ENCODE measurements at regions not wholly inside any gene's neighbourhood (a gene's known extent, or its start where the extent isn't known, plus 50 kb on each side); places are given as distances from the start of the nearest gene placed in this dataset.

DNA sequence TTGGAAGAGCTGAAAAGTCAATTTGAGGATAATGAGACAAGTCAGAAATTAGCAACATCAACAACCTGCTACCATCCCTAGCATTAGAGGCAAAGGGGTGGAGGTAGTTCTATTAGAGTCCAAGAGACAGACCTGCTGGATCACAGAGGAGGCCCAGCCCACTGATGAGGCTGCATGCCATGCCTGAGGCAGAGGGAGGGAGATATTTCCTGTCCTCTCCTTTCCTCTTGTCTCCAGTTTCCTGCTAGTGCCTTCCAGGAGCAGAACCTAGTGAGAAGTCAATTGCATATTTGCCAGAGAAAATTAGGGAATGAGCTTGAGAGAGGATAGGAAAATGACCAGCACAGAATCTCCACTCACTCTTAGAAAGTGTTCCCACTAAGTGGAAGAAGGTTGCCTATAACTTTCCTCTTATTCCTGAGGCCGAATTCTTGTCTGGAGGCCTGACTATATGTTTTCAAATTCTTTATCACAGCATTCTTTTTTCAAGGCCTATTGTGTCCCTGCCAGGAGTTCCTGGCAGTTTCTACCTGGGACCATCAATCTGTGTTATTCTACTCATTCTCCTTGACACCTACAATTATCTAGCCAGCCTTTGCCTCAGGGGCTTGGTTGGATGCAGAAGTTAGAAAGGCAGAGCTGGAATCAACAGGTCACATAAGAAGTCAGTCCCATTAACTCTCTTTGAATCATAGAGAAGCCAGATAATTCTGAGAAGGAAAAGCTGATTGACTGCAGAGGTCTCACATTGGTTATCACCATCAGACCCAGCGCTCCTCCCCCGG is 121.9 kb downstream of the EMP1 start:
- DNase-seq (ENCODE audit: extremely low read depth, low read depth), result no peak

DNA sequence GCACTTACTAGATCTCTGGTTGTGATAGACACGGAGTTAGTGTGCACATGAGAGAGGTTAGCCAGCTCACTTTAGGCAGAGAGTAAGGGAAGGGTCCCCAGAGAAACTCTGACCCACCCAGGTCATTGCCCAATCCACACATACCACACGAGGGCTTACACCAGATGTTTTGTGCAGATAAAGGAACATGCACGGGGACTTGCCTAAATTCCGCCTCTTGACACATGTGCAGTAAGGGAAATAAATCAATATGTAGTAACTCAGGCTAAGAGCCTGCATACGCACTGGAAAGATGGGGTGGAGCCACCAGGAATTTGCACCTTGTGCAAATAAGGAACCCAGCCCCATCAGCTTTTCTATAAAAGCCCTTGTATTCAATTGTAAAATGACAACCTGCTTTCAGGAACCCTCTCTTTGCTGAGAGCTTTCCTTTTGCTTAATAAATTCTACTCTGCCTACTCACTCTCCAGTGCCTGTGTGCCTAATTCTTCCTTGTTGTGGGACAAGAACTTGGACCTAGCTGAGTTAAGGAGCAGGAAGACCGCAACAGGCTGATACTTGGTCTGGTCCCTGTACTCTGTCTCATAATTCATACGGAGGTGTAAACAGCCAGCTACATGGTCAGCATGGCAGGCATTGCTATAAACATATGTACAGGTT is 120.2 kb downstream of the EMP1 start:
- DNase-seq (ENCODE audit: extremely low read depth, low read depth), result no peak

DNA sequence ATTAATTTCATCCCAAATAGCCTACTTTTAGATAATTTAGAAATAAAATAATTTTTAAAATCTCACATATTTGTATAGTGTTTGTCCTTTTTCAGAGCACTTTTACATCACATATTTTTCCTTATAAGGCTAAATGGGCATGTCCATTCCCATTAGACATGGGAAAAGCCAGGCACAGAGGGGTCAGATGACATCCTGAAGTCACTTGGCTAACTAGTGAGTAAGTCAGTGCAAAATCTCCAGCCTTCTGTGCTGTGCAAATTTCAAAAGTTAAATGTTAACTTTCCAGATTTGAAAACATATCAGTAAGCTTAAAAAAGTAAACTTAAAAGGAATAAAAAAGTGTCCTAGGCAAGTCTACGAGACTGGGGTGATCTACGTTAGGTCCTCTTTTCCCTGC is 117.4 kb downstream of the EMP1 start:
- no peak for DNase-seq (ENCODE audit: extremely low read depth, low read depth)

DNA sequence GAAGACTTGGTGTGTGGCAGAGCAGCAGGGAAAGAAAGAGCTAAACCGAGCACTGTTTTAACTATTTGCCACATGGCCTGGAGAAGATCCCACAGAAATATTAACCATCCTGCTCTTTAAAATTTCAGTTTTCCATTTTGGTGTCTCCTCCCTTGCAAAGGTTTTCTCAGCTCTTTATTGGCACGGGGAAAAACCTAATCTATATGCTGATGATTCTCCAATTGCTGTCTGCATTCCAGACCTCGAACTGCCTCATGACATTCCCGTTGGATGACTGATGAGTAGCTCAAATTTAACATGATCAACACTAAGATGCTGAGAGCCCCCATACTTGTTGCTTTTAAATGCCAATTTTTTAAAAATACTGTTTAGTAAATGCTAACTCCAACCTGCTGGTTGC is 115.0 kb downstream of the EMP1 start:
- DNase-seq (ENCODE audit: extremely low read depth, low read depth), result no peak

DNA sequence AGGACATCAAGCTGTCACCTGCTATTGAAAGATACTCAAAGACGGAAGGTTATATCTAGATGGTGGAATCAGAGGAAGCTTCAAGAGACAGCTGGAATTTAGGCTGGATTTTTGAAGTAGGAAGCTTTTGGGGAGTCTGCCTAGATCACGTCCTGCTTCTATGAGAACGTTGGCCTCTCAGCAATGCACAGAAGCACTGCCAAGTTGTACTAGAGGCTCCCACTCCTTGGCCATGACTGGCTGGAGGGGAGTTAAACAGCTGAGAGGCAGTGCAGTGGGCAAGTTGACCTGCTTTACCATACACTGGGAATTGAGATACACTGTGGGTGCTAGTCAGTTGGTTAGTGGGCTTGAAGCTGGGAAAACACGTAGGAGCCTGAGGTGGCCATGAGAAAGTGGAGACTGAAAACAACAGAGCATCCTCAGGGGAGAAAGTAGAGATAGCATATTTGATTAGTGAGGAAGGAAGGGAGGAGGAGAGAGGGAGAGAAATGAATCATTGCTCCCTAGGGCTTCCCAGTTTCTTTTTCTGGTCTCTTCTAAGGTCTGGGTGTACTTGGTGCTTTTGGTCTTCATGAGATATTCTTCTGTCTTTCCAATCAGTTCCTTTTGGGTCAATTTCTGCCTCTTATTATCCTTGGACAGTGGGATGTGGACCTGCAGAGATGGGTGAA is 110.8 kb downstream of the EMP1 start:
- DNase-seq (ENCODE audit: extremely low read depth, low read depth), result no peak

DNA sequence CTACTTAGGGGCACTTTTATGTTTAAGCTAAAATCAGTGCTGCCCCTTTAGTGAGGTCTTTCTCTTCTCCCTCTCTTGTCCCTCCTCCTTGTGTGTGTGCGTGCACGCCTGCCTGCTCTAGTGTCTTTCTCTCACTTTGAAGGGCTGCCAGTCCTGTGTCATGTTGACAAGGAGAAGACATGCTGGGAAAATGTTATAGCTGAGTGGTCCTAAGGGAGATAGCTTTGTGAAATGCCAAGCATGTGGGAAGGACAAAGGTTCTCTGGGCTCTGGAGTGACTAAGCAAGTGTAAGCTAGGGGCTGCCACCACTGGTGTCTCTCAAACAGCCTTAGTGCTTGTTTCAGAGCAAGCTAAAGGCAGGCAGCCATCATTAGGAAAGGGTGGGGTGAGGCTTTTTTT is 108.4 kb downstream of the EMP1 start:
- no peak for DNase-seq (ENCODE audit: extremely low read depth, low read depth)

DNA sequence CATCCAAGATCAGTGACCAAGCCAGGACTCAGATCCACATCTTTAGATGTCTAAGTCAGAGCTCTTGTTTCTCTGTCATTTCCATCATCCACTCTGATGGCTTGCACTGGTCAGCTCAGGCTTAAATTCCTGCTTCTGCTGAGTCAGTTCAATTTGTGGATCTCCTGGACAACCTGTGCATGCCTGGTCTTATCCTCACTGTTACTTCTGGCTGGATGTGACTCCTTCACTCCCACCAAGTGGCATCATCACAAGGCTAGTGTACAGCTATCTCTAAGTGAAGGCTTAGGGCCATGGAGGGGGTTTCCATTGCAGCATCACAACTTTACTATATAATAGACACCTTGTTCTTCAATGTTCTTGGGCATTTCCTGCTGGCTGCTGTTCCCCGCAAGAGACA is 102.9 kb downstream of the EMP1 start:
- no peak for DNase-seq (ENCODE audit: extremely low read depth, low read depth)

DNA sequence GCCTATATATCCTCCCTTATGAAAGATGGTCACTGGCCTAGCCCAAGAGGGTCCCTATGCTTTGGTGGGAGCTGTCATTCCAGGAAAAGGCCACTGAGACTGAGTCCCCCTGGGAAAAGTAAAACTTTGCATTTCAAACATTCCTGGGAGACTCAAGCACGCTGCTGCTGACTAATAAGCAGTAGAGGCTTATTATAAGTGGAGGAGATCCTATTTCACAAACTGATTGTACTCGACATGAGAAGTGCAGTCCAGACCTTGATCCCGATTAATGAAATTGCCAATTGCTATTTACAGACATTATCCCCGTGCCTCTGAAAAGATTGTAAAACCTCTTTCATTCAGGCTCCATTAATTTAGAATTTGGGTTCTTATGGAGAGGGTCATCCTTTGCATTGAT is 96.6 kb downstream of the EMP1 start:
- DNase-seq (ENCODE audit: extremely low read depth, low read depth), result no peak

DNA sequence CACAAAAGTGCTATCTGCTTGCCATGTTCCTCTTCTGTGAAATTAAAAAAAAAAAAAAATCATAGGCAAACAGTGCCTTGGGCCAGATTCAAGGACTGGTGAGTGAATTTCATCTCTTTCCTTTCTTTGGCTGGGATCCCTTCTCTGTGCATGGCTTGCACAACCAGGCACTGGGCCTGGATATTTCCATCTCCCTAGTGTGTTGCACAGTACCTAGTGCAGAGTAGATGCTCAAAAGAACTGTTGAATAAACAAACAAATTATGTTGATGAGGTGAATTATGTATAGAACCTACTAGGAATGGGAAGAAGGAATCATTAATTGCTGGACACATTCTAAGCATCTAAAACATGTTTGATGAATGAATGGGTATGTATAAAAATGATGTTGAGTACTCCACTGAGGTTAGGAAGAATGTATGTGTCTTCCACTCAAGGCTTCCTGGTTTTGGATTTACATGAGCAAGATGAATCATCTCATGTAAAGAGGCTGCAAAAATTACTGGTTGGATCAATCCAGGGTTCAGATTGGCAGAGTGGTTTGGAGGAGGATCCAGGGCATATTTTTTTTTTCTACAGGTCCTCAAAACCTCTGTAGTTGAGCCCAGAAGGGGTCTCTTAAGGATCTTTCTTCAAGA is 93.2 kb downstream of the EMP1 start:
- DNase-seq (ENCODE audit: extremely low read depth, low read depth), result no peak

DNA sequence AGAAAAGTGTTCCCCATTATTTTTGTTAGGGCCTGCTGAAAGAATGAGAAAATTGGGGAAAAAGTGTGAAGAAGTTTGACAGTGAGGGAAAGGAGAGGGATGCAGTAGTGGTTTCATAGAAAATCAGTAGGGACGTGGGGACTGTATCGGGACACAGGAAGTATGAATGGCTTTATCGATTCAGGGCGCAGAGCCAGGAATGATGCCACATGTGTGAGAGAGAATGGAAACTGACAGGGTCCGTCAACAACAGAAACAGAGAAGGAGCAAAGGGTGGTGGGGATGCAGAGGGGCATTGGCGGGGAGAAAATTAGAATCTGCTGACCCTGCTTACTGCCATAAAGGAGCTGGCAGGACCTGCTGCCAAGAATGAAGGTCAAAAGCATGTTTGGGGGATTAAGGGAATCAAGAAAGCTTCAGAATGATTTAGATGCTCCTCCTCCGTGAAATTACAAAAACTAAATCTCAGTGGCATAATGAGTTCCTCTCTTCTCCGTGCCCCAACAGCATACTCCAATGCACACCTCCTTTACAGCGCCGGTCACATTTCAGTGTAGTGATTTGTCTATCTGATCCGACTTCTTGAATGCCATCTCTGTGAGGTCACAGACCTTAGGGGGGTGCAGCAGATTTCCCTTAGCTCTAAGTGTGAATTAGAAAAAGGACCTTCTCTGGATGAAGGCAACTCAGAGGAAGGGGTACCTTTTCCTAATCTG is 92.6 kb downstream of the EMP1 start:
- DNase-seq (ENCODE audit: extremely low read depth, low read depth), result no peak

DNA sequence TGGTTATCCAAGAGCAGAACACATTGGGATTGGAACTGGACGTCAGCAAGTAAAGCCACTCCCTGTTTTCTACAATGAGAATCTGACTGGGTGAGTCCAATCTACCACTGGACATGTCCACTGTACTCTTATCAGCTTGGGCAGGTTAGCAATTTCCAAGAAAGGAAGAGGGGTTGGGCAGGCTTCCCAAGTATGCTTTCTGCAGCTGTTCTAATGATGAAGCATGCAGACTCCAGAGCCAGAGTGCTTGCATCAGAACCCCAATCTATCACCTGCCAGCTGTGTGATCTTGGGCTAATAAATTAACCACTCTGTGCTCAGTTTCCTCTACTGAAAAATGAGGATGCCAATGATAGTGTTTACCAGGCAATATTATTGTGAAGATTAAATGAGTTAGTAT is 92.0 kb downstream of the EMP1 start:
- DNase-seq (ENCODE audit: extremely low read depth, low read depth), result no peak

DNA sequence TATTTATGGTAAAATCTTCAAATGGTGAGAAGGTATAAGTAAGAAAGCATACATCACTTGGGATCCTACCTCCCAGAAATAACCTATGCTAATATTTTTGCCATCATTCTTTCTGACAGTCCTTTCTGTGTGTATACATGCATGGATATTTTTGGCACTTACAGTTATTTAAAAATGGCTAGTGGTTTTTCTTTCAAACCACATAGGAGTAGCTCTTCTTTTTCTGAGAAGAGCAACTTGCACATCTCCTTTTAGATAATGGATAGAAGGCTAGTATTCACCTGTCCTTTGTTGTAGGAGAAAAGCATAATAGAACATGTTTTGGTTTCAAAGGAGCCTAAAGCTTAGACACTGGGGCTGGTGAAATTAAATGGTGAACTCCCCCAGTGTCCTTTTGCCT is 87.3 kb downstream of the EMP1 start:
- no peak for DNase-seq (ENCODE audit: extremely low read depth, low read depth)

DNA sequence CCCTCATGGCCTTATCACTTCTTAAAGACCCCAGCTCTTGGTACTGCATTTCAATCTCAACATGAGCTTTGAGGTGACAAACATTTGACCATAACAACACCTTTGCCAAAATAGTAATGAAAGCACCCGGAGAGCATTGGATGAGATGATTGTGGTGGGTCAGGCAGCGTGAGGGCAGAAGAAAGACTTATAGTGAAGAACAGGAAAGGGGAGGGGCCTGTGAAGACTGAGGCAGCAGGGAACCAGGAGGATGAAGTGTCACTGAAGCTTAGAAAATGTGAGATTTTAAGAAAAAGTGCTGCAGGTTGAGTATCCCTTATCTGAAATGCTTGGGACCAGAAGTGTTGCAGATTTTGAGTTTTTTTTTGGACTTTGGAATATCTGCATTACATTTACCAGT is 86.3 kb downstream of the EMP1 start:
- DNase-seq (ENCODE audit: extremely low read depth, low read depth), result no peak

DNA sequence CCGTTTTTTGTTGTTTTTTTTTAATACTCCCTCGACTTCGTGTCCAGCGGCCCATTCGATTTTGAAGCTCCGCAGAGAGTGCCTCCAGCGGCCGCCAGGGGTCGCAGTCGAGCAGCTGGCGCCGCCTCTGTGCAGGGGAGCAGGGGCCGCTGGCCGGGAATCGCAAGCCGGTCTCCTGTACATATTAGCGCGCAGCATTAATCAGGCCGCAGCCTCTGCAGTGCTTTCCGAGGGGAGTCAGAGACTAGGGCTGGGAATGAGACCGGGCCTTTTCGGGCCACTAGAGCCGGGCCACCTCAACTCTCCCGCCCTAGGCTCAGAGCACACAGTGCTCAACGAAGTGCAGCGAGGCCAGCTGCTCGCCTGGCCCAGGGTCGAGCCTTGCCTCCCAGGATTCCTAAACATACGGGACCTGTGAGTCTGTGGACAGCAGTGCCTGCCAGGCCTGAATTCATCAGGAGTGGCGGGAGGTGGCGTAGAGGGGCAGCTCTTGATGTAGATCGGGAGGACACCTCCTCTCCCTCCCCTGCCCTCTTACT is 81.8 kb downstream of the EMP1 start:
- peak; percentile 36 for DNase-seq (ENCODE audit: extremely low read depth, low read depth)

DNA sequence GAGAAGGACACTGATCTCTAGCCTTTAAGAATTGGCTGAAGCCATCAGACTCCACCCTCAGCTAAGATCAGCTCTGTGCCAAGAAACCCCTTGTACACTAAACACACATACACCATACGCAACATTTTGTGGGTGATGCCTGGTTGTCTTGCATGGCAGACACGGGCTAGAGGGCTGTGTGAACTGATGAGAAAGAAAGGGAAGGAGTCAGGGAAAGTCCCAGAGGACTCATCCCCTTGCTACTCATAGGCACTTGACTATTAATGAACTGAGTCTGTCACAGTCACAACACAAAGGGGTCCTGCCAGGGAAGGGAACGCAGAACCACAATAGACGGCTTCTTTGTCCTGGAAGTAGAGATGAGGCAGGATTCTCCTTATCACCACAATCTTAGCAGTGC is 80.8 kb downstream of the EMP1 start:
- DNase-seq (ENCODE audit: extremely low read depth, low read depth), result no peak

DNA sequence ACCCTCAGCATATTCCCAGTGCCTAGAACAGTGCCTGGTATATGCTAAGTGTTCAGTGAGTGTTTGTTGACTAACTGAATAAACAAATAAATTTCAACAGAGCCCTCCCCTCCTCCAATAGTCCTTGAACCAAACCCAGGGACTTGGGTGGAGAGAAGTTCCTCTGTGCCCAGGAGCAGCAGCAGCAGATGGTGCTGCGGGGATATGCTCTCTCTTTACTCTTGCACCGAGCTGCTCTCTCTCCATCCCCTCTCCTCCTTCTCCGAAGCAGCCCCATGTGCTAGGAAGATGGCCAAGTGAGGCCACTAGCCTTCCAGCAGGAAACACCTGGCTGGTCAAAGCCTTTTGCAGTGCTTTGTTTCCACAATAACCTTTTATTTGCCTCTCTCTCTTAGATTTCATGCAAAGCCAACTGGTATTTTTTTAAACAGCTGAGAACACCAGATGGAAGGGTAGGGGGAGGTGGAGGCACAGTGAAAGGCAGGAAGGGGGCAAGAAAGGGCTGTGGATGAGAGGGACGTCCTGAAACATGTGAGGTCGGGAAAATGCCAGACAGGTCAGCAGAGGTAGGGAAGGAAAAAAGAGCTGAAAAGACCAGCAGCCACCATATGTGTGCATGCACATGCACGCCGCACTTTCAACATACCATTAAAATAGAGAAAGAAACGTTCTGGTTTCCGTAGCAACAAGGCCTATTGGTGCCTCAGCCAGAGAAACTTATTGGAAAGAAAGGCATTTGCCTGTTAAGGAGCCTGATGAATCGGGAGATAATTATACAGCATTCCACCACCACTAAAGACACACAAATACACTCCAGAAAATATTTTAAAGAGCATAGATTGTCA is 78.9 kb downstream of the EMP1 start:
- DNase-seq (ENCODE audit: extremely low read depth, low read depth), result no peak

DNA sequence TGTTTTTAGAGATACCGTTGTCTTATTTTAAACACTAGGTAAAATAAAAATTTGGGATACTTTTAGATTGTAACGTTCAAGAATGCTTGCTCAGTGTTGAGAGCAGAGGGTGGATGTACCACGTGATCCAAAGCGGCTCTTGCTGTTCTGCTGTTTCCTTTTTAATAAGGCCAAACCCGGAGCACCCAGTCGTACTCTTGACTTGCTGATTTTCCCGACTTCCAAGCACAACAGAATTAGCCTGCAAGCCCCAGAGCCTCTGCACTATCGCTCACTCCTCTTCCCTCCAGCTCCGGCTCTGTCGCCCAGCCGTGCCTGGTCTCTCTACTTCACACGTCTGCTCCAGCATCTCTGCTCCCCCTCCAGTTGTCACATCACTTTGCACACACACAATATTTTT is 77.3 kb downstream of the EMP1 start:
- no peak for DNase-seq (ENCODE audit: extremely low read depth, low read depth)

DNA sequence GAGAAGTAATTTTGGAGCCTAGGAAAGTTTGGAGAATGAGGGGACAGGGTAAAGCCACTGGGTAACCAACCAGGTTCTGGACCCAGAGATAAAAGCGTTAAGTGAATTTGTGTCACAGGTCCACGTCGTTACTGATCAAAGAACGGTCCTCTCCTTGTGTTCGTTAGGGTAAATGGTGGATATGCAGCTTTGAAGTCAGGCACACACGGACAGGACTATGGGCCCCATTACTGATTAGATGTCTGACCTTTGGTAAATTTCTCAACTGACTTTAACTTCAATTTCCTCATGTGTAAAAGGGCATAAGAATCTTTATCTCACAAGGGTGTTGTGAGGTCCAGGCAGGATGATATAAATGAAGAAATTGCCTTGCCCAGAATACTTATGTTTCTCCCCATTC is 76.6 kb downstream of the EMP1 start:
- no peak for DNase-seq (ENCODE audit: extremely low read depth, low read depth)

DNA sequence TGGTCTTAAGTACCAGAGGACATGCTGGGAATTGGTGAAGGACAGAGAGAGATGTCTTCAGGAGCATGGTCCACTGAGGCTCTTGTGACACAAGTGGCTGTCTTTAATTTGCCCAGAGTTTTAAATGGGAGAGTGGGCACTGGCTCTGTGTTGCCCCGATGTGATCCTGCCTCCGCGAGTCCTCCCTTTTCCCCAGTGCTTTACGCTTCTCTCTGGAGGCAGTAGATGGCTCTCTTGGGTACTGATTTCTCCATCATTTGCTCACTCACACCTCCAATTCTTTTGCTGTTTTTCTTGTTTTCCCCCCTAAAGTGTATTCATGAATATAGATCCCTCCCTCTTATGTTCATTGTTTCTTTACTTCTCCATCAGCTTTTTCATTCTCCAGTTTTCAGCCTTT is 74.3 kb downstream of the EMP1 start:
- DNase-seq (ENCODE audit: extremely low read depth, low read depth), result no peak

Measured in NCI-H460 (cell line).